ENCODE measurements at regions not wholly inside any gene's neighbourhood (a gene's known extent, or its start where the extent isn't known, plus 50 kb on each side); places are given as distances from the start of the nearest gene placed in this dataset.

DNA sequence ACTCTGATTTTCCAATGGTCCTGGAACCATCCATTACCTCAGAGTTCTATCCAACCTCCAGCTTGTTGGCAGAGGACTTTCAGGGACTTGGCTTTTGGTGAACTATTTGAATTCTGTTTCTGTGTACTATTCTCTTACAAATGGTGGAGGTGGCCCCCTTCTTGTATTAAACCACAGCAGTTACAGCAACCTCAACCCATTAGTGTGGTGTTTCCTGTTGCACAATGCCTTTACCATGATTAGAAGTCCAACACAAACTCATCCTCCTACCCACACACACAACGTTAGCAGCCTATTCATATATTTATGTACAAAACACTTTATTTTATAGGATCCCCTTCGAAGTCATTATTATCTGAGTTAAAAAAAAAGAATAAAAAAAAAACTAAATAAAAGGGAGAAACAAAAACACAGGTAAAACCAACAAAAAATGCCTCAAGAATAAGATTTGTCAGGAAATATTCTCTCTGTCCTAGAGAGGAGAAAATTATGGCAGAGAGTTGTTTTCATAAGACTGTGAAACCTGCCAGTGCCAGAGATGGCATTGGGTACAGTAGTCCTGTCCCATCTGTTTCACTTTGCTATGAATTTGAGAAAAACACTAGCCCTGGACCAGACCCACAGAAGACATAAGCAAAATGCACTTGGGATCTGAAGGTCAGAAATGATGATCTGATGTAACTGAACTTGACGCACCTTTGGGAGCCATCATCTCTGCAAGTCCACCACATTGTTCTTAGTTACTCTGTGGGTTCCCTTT, 1896.0 kb upstream of the PIK3C3 start:
- no peak overlapping the region for H3K4me3 Mint-ChIP-seq
- ChIA-PET POLR2A (ENCODE audit: partially characterized antibody) (no interaction called here), CTCF (ENCODE audit: partially characterized antibody) (no interaction called here)
- H3K27ac ChIP-seq (ENCODE audit: low read depth, low read length), result no peak overlapping the region
- H3K27ac Mint-ChIP-seq, result no peak overlapping the region
- H3K4me3 ChIP-seq (ENCODE audit: low read length in 2 of 2), result no peak overlapping the region
- peaks cover 3 to 22% (median 7%) of the 10 kb centered on the region in 8 donors for H3K9me3 Mint-ChIP-seq
- no peaks in the 10 kb centered on the region for H3K4me1 Mint-ChIP-seq
- no peaks in the 10 kb centered on the region for H3K9me3 ChIP-seq (ENCODE audit: control insufficient read depth in 1 of 2, low read length in 2 of 2)
- H3K36me3 ChIP-seq (ENCODE audit: insufficient read depth, low read length), result no peaks in the 10 kb centered on the region
- no peak for DNase-seq
- intact Hi-C loops (cut with micrococcal nuclease), result no loop called here
- H3K27me3 Mint-ChIP-seq, result no peaks in the 10 kb centered on the region
- no peaks in the 10 kb centered on the region for H3K27me3 ChIP-seq (ENCODE audit: insufficient read depth, low read length)
- H3K36me3 Mint-ChIP-seq, result no peaks in the 10 kb centered on the region
- no peaks in the 10 kb centered on the region for H3K4me1 ChIP-seq (ENCODE audit: insufficient read depth, low read length)

DNA sequence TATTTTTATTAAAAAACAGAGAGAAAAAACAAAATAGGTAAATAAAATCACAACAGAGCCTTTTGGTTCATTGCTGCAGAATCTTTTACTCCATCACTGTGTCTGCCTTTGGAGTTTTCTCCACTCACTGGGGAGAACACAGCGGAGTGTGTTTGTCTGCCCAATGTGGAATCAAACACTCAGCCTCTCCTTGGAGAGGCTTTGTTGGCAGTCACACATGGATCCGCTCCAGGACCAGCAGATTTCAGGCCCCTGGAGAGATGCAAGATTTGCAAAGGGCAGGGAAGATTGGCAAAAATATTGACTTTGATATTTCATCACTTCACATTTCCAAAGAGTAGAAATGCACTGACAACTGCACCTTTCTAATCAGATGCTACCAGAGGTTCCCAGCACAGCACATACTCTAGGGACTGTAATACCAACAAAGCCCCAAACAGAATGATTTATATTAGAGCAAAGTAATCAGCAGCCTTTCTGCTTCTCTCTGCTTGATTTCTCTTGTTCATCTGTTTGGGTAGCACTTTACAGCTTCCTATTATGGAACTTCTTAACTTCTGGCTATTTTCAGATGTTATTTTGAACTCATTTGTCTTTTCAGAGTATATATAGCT, 1898.8 kb upstream of the PIK3C3 start:
- Histone ChIP-seq H3K9me3 (ENCODE audit: control insufficient read depth in 1 of 2, low read length in 2 of 2) (no peaks in the 10 kb centered on the region), H3K27me3 (ENCODE audit: insufficient read depth, low read length) (no peaks in the 10 kb centered on the region), H3K36me3 (ENCODE audit: insufficient read depth, low read length) (no peaks in the 10 kb centered on the region), H3K4me1 (ENCODE audit: insufficient read depth, low read length) (no peaks in the 10 kb centered on the region), H3K27ac (ENCODE audit: low read depth, low read length) (no peak overlapping the region), H3K4me3 (ENCODE audit: low read length in 2 of 2) (no peak overlapping the region)
- DNase-seq, result no peak
- H3K4me3 Mint-ChIP-seq, result no peak overlapping the region
- no peaks in the 10 kb centered on the region for H3K4me1 Mint-ChIP-seq
- ChIA-PET POLR2A (ENCODE audit: partially characterized antibody) (no interaction called here), CTCF (ENCODE audit: partially characterized antibody) (no interaction called here)
- no peaks in the 10 kb centered on the region for H3K27me3 Mint-ChIP-seq
- no peak overlapping the region for H3K27ac Mint-ChIP-seq
- intact Hi-C loops (cut with micrococcal nuclease), result no loop called here
- H3K36me3 Mint-ChIP-seq, result no peaks in the 10 kb centered on the region
- H3K9me3 Mint-ChIP-seq, result peaks cover 2 to 18% (median 4%) of the 10 kb centered on the region in 8 donors

DNA sequence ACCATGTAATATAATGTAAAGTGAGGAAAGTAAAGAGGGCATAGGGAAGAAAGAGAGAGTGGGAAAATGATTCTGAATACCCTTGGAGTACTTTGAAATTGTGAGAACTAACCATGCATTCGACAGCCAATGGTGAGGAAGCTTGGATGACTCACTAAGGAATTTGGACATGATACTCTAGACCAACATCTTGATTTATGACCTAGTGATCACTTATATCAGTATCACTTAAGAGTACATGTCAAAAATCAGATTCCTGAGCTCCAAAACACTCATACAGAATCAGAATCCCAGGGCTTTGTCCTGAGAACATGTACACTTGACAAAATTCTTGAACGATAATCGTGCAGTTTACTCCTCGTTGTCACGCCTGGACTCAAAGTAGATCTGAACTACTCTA, 1899.8 kb upstream of the PIK3C3 start:
- Mint-ChIP-seq H3K27ac (no peak overlapping the region), H3K4me3 (no peak overlapping the region), H3K36me3 (no peaks in the 10 kb centered on the region), H3K9me3 (peaks cover 2 to 15% (median 3%) of the 10 kb centered on the region in 8 donors), H3K4me1 (no peaks in the 10 kb centered on the region), H3K27me3 (no peaks in the 10 kb centered on the region)
- H3K9me3 ChIP-seq (ENCODE audit: control insufficient read depth in 1 of 2, low read length in 2 of 2), result no peaks in the 10 kb centered on the region
- H3K27ac ChIP-seq (ENCODE audit: low read depth, low read length), result no peak overlapping the region
- H3K36me3 ChIP-seq (ENCODE audit: insufficient read depth, low read length), result no peaks in the 10 kb centered on the region
- H3K4me1 ChIP-seq (ENCODE audit: insufficient read depth, low read length), result no peaks in the 10 kb centered on the region
- no peak for DNase-seq
- H3K4me3 ChIP-seq (ENCODE audit: low read length in 2 of 2), result no peak overlapping the region
- H3K27me3 ChIP-seq (ENCODE audit: insufficient read depth, low read length), result no peaks in the 10 kb centered on the region
- ChIA-PET CTCF (ENCODE audit: partially characterized antibody) (no interaction called here), POLR2A (ENCODE audit: partially characterized antibody) (no interaction called here)
- intact Hi-C loops (cut with micrococcal nuclease), result no loop called here

DNA sequence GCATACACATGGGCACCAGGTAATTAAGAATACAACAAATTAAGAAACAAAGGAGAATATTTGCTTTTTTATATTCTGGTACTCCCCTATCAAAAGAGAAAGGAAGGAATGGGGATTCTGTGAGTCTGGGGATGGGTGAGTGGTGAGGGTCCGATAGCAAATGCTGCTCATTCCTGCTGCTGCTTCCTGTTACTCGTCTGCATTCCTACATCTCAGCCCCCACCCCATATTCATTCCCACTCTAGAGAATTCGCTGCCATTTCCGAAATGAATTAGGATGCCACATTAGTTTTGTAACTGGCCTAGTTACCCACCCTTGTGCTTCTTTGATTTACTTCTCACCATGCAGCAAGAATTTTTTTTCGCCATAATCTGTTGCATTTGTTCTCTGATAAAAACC, 1905.3 kb upstream of the PIK3C3 start:
- Histone ChIP-seq H3K4me3 (ENCODE audit: low read length in 2 of 2) (no peak overlapping the region), H3K4me1 (ENCODE audit: insufficient read depth, low read length) (no peaks in the 10 kb centered on the region), H3K36me3 (ENCODE audit: insufficient read depth, low read length) (no peaks in the 10 kb centered on the region), H3K9me3 (ENCODE audit: control insufficient read depth in 1 of 2, low read length in 2 of 2) (no peaks in the 10 kb centered on the region), H3K27ac (ENCODE audit: low read depth, low read length) (no peak overlapping the region), H3K27me3 (ENCODE audit: insufficient read depth, low read length) (no peaks in the 10 kb centered on the region)
- DNase-seq, result no peak
- ChIA-PET CTCF (ENCODE audit: partially characterized antibody) (no interaction called here), POLR2A (ENCODE audit: partially characterized antibody) (no interaction called here)
- Mint-ChIP-seq H3K27ac (no peak overlapping the region), H3K9me3 (peaks cover 2 to 19% (median 7%) of the 10 kb centered on the region in 8 donors), H3K4me1 (no peaks in the 10 kb centered on the region), H3K36me3 (no peaks in the 10 kb centered on the region), H3K27me3 (no peaks in the 10 kb centered on the region), H3K4me3 (no peak overlapping the region)
- intact Hi-C loops (cut with micrococcal nuclease), result no loop called here

DNA sequence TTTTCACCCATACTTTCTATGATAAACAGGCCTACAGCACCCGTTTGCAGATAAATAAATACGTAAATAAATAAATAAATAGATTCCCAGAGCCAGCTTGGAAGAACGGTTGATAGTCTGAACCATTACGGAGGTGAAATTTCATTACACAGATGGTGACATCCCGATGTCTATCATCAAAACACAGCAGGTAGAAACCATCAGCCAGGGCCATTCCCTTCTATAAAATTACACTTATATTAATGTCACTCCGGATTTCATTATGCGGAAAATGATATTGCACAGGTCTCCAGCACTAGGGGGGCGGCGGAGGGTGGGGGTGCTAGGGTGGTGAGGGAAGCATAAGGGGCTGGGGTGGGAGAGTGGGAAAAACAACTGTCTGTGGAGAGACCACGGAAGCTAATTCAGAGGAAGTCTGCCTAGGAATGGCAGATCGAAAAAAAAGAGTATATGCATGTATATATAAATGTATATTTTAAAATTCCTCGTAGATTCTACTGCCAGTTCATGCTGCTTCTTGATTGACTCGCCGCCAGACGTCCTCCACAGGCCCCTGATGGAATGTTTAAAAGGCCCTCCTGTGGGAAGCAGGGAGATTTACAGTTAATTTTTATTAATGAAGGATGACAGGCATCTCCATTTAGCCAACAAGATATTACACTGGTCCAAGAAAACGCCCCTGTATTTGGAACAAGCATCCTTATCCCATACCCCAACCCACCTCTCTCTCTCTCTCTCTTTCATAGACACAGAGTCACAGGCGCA, 1906.0 kb upstream of the PIK3C3 start:
- no peaks in the 10 kb centered on the region for H3K36me3 Mint-ChIP-seq

DNA sequence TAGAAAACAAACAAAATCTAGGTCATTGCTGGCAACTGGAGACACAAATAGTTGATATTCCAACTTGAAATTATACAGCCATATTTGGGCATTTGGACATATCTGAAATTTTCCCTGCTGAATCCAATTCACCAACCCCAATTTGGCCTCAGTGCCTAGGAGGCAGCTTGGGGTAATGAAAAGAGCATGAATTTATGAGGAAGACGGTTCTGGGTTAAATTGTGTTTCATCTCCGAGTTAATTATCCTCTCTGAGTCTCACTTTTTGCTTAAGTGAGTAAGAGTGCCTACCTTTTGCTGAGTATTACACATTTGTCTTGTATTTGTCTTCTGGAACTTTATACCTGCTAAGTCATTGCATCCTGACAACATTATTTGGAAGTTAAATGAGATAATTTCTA, 1906.8 kb upstream of the PIK3C3 start:
- Histone ChIP-seq H3K9me3 (ENCODE audit: control insufficient read depth in 1 of 2, low read length in 2 of 2) (no peaks in the 10 kb centered on the region), H3K36me3 (ENCODE audit: insufficient read depth, low read length) (no peaks in the 10 kb centered on the region), H3K4me3 (ENCODE audit: low read length in 2 of 2) (no peak overlapping the region), H3K27me3 (ENCODE audit: insufficient read depth, low read length) (no peaks in the 10 kb centered on the region), H3K27ac (ENCODE audit: low read depth, low read length) (no peak overlapping the region), H3K4me1 (ENCODE audit: insufficient read depth, low read length) (no peaks in the 10 kb centered on the region)
- Mint-ChIP-seq H3K27me3 (no peaks in the 10 kb centered on the region), H3K4me1 (no peaks in the 10 kb centered on the region), H3K36me3 (no peaks in the 10 kb centered on the region), H3K4me3 (no peak overlapping the region), H3K27ac (no peak overlapping the region), H3K9me3 (peaks cover 2 to 19% (median 7%) of the 10 kb centered on the region in 8 donors)
- DNase-seq, result no peak
- intact Hi-C loops (cut with micrococcal nuclease), result no loop called here
- CTCF ChIA-PET (ENCODE audit: partially characterized antibody), result no interaction called here
- POLR2A ChIA-PET (ENCODE audit: partially characterized antibody), result no interaction called here

More for the DNA sequence above, 1906.0 kb upstream of the PIK3C3 start:
- no peak for DNase-seq
- CTCF ChIA-PET (ENCODE audit: partially characterized antibody), result no interaction called here
- H3K9me3 Mint-ChIP-seq, result peaks cover 2 to 19% (median 6%) of the 10 kb centered on the region in 8 donors
- intact Hi-C loops (cut with micrococcal nuclease), result no loop called here
- POLR2A ChIA-PET (ENCODE audit: partially characterized antibody), result no interaction called here
- H3K4me1 Mint-ChIP-seq, result no peaks in the 10 kb centered on the region
- H3K9me3 ChIP-seq (ENCODE audit: control insufficient read depth in 1 of 2, low read length in 2 of 2), result no peaks in the 10 kb centered on the region
- no peak overlapping the region for H3K27ac Mint-ChIP-seq
- no peak overlapping the region for H3K4me3 Mint-ChIP-seq
- no peak overlapping the region for H3K27ac ChIP-seq (ENCODE audit: low read depth, low read length)
- H3K4me1 ChIP-seq (ENCODE audit: insufficient read depth, low read length), result no peaks in the 10 kb centered on the region
- no peaks in the 10 kb centered on the region for H3K36me3 ChIP-seq (ENCODE audit: insufficient read depth, low read length)
- no peaks in the 10 kb centered on the region for H3K27me3 Mint-ChIP-seq
- H3K4me3 ChIP-seq (ENCODE audit: low read length in 2 of 2), result no peak overlapping the region
- no peaks in the 10 kb centered on the region for H3K27me3 ChIP-seq (ENCODE audit: insufficient read depth, low read length)

DNA sequence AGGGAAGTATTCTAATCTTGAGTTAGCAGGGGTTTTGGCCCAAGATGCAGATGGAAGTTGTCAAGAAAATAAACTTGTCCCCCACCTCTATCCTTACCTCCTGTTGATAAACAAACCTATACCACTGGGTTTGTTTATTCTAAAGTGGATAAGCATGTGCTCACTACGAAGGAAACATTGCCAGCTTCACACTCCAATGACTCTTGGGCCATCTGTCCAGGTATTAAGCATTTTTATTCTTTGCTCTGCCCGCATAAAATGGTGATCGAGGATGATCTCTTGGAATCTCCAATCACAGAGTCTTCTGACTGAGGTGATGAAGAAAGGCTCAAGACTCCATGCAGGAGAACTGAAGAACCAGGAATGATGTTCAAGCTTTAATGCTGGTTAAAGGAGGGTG, 1908.4 kb upstream of the PIK3C3 start:
- intact Hi-C loops (cut with micrococcal nuclease), result no loop called here
- Mint-ChIP-seq H3K27ac (no peak overlapping the region), H3K4me1 (no peaks in the 10 kb centered on the region), H3K9me3 (peaks cover 2 to 16% (median 6%) of the 10 kb centered on the region in 8 donors), H3K4me3 (no peak overlapping the region), H3K36me3 (no peaks in the 10 kb centered on the region), H3K27me3 (no peaks in the 10 kb centered on the region)
- H3K27ac ChIP-seq (ENCODE audit: low read depth, low read length), result no peak overlapping the region
- H3K9me3 ChIP-seq (ENCODE audit: control insufficient read depth in 1 of 2, low read length in 2 of 2), result no peaks in the 10 kb centered on the region
- ChIA-PET POLR2A (ENCODE audit: partially characterized antibody) (no interaction called here), CTCF (ENCODE audit: partially characterized antibody) (no interaction called here)
- H3K4me3 ChIP-seq (ENCODE audit: low read length in 2 of 2), result no peak overlapping the region
- no peaks in the 10 kb centered on the region for H3K27me3 ChIP-seq (ENCODE audit: insufficient read depth, low read length)
- peak in 1 of 5 donors; percentile 36 for DNase-seq
- H3K4me1 ChIP-seq (ENCODE audit: insufficient read depth, low read length), result no peaks in the 10 kb centered on the region
- no peaks in the 10 kb centered on the region for H3K36me3 ChIP-seq (ENCODE audit: insufficient read depth, low read length)

Measured in CD4-positive, alpha-beta memory T cell (primary cell).